ENCODE measurements at regions not wholly inside any gene's neighbourhood (a gene's known extent, or its start where the extent isn't known, plus 50 kb on each side); places are given as distances from the start of the nearest gene placed in this dataset.
"Not testable (repeated sequence)": the region's sequence is repeated elsewhere in the genome, so short reads cannot be mapped to it uniquely, and the experiment has no call there.

DNA sequence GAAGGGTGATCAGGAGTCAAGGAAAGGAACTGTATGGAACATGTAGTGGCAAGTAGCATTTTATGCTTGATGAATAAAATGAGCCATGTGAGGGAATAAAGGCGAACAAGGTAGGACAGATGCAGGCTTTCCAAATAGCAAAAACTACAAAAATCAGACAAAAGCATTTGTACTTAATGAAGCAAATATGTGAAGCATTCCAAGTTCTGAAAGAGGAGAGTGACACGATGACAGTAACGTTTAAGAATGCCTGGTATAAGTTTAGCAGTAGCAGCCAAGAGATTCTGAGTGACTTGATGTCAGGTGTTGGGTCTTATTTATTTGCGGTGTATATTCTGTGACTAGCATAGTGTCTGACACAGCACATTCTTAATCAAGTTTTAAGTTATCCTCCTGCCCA, 408.2 kb upstream of the RASGRP1 start:
- no peak for ATAC-seq (replicated peaks)
- Mint-ChIP-seq H3K4me3 (no peak overlapping the region), H3K36me3 (ENCODE audit: low read depth) (no peaks in the 10 kb centered on the region), H3K9me3 (peaks cover 14% of the 10 kb centered on the region), H3K27me3 (peaks cover 6% of the 10 kb centered on the region), H3K27ac (no peak overlapping the region), H3K4me1 (no peaks in the 10 kb centered on the region)

DNA sequence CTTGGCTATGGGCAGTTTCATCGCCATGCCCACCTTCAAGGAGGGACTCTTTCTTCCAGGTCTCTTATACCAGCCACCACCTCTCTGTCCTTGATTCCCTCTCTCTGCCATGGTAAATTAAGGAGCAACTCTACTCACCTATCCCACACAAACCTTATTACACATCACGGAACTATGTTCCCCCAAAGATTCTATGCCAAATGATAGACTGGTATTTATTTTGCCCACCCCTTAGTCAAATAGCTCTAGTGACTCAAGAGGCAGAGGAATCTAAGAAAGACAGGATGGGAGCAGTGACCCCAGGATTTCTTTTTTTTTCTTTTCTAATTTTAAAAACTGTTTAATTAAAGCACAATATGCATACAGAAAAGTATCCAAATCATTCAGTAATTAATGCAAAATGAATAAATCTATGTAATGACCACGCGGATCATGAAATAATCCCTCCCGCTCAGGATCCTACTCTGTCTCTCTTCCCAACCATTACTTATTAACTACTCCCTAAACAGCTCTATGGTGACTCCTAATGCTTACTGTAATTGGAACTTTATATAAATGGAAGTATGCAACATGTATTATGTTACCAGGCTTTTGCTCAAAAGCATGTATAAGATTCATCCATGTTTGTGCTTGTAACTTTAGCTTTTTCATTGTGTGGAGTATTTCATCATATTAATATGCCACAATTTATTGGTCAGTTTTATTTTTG, 410.8 kb upstream of the RASGRP1 start:
- Mint-ChIP-seq H3K9me3 (peaks cover 10% of the 10 kb centered on the region), H3K4me3 (no peak overlapping the region), H3K27ac (no peak overlapping the region), H3K4me1 (no peaks in the 10 kb centered on the region), H3K36me3 (ENCODE audit: low read depth) (no peaks in the 10 kb centered on the region), H3K27me3 (peaks cover 3% of the 10 kb centered on the region)
- no peak for ATAC-seq (replicated peaks)

DNA sequence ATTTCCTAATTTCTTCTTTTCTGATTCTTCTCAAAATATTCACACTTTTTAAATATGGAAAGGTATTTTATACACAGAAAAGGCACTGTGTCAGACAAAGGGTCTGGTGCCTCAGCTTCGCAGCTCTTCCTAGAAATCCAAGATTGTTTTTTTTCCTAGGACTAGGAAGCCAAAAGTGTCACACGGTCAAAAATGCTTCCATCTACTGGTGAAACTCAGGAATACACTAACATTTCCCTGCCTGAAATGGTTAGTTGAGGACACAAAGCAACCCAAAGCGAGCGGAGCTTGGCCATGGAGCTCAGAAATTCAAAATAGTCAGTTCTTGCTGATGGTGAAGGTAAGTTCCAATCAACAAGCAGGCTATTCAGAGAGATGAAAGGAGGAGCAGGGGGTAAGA, 426.5 kb upstream of the RASGRP1 start:
- no peak for ATAC-seq (replicated peaks)
- Mint-ChIP-seq H3K27ac (no peak overlapping the region), H3K9me3 (no peaks in the 10 kb centered on the region), H3K4me3 (no peak overlapping the region), H3K27me3 (no peaks in the 10 kb centered on the region), H3K36me3 (ENCODE audit: low read depth) (no peaks in the 10 kb centered on the region), H3K4me1 (no peaks in the 10 kb centered on the region)

DNA sequence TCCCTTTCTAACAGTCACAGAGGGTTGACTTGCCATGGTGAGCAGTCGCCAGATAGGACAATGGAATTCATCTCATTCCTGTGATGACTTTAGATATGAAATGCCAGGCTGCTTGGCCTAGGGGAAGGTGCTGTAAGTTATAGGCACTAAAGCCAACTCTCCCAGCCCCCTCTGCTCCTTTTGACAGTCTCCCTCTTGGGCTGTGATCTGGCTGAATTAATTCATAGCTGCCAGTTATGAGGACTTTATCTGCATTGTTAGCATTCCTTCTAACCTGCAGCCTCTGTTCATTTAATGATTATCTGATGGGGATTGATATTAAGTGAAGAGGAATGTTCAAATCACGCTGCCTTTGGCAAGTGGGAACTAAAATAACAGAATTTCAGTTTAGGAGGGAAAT, 427.1 kb upstream of the RASGRP1 start:
- Mint-ChIP-seq H3K36me3 (ENCODE audit: low read depth) (no peaks in the 10 kb centered on the region), H3K9me3 (peaks cover 2% of the 10 kb centered on the region)

DNA sequence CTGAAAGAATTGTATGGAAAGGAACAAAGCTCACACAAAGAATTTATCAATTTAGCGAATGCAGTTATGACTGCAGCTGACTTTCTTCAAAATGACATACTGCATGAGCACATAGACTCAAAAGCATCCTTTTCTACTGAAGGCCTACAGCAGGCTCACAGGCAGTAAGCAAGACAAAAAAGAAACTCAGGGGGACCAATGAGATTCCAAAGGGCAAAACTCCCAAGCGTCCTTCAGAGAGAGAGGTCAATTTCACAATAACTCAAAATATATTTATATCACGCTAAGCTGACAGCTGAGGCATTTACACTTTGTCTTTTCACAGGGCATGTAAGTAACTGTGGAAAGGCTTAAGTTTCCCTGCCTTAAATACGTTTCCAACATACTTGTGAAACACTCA, 427.9 kb upstream of the RASGRP1 start:
- Mint-ChIP-seq H3K27me3 (peaks cover 5% of the 10 kb centered on the region), H3K27ac (no peak overlapping the region), H3K36me3 (ENCODE audit: low read depth) (no peaks in the 10 kb centered on the region), H3K4me1 (no peaks in the 10 kb centered on the region), H3K4me3 (no peak overlapping the region), H3K9me3 (peaks cover 4% of the 10 kb centered on the region)
- no peak for ATAC-seq (replicated peaks)

More for the DNA sequence above, 427.1 kb upstream of the RASGRP1 start:
- ATAC-seq (replicated peaks): no peak
- peaks cover 2% of the 10 kb centered on the region for H3K27me3 Mint-ChIP-seq
- H3K4me3 Mint-ChIP-seq: no peak overlapping the region
- no peaks in the 10 kb centered on the region for H3K4me1 Mint-ChIP-seq
- H3K27ac Mint-ChIP-seq: no peak overlapping the region

DNA sequence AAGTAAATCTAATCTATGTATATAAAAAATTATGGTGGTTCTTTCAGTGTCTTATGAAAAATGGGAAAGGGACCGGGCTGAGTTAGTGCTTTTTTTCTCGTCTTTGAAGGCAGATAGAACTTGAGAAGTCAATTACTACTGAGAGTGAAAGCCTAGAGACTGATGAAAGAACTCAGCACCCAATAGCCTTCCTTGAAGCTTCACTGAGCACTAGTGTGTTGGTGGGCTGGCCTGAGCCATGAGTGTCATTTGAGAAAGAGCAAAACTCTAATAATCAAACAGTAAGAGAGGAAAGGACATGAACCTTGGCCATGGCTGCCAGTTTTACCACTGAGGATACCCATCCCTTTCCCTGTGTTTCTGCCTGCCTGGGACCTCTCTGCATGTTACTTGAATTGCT, 428.3 kb upstream of the RASGRP1 start:
- Mint-ChIP-seq H3K4me3 (no peak overlapping the region), H3K9me3 (peaks cover 4% of the 10 kb centered on the region), H3K27me3 (peaks cover 5% of the 10 kb centered on the region), H3K27ac (no peak overlapping the region), H3K4me1 (no peaks in the 10 kb centered on the region), H3K36me3 (ENCODE audit: low read depth) (no peaks in the 10 kb centered on the region)
- ATAC-seq (replicated peaks): no peak

DNA sequence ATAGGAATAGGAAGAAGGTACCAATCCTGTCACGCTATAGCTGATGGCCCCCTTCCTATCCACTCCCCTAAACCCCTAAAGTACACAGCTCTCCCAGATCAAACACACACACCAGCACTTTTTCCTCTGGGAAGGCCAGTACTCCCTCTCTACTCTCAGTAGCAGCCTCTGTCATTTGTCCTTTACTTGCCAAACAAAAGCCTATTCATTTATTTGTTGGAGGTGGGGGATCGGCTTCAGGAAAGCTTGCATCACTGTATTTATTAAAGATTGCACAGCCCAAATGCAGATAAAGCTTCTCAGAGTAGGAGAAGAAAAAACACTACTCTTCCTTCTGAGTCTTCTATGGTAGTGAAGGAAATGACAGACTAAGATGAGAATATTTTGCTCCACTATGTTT, 429.7 kb upstream of the RASGRP1 start:
- Mint-ChIP-seq H3K36me3 (ENCODE audit: low read depth) (no peaks in the 10 kb centered on the region), H3K4me1 (no peaks in the 10 kb centered on the region), H3K27ac (no peak overlapping the region), H3K9me3 (peaks cover 4% of the 10 kb centered on the region), H3K4me3 (no peak overlapping the region), H3K27me3 (peaks cover 5% of the 10 kb centered on the region)
- no peak for ATAC-seq (replicated peaks)

DNA sequence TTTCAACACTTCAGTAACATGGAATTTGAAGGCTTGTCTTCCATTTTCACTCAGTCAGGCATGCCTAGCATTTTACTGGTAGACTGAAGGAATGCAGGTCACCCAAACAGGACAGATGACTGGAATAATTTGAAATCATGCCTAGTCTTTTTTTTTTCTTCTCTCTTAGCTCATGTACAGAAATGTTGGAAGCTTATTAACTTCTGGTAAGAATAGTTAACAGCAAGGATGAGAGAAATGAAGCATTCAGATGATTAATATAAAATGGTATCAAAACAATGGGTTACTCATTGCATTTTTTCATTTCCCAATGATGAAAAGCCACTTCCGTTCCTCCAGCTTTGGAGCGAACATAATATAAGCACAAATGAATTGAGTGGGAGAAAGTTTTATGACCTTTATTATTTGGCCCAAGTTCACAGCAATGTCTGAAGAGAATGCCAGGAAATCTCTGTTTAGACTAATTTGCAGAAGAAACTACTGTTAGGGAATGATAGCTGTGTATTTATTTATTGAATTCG, 431.6 kb upstream of the RASGRP1 start:
- Mint-ChIP-seq H3K4me1 (peaks cover 10% of the 10 kb centered on the region), H3K27me3 (peaks cover 8% of the 10 kb centered on the region), H3K36me3 (ENCODE audit: low read depth) (no peaks in the 10 kb centered on the region), H3K4me3 (no peak overlapping the region), H3K27ac (no peak overlapping the region), H3K9me3 (peaks cover 4% of the 10 kb centered on the region)
- no peak for ATAC-seq (replicated peaks)

DNA sequence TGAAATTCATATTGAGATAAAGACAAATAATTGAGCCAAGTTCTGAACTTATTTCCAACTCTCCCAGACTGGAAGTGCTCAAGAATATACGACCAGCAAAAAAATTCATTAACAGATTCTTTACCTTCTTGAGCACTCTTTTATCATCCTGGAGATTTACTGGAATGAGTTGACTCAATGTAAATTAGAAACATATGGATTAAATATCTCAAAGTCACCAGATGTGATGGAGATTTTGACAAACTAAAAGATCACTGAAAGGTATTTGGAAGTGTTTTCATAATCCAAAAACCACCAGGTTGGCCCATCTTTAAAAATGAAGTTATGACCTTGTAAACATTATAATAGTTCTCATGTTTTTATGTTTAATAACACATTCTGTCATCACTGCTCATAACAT, 433.2 kb upstream of the RASGRP1 start:
- H3K27me3 Mint-ChIP-seq: peaks cover 11% of the 10 kb centered on the region
- peaks cover 10% of the 10 kb centered on the region for H3K4me1 Mint-ChIP-seq
- no peak overlapping the region for H3K27ac Mint-ChIP-seq
- no peaks in the 10 kb centered on the region for H3K36me3 Mint-ChIP-seq (ENCODE audit: low read depth)
- no peak for ATAC-seq (replicated peaks)
- H3K4me3 Mint-ChIP-seq: no peak overlapping the region
- peaks cover 4% of the 10 kb centered on the region for H3K9me3 Mint-ChIP-seq

DNA sequence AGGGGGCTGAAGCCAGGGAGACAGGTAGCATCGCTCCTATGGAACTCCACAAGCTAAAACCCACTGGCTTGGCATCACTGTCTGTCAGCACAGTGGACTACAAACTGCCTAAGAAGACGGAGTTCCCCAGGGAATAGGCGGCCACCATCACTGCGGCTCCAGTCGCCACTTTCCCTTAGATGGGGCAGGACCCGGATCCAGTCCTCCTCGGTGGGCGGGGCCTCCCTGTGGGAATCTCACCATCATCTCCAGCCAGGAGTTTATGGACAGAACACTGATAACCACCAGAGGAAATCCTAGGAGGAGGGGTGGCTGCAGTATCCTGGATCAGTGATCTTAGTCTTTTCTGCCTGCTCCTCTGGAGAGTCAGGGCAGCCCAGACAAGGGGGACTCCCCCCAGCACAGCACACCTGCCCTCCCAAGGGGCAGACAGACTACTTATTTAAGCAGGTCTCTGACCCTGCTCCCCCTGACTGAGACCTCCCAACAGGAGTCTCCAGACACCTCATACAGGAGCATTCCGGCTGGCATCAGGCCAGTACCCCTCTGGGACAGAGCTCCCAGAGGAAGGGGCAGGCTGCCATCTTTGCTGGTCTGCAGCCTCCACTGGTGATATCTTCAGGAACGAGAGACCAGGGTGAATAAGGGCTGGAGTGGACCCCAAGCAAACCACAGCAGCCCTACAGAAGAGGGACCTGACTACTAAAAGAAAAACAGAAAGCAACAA, 435.6 kb upstream of the RASGRP1 start:
- Mint-ChIP-seq H3K9me3 (peaks cover 4% of the 10 kb centered on the region), H3K27ac (no peak overlapping the region), H3K4me1 (peaks cover 10% of the 10 kb centered on the region), H3K36me3 (ENCODE audit: low read depth) (no peaks in the 10 kb centered on the region), H3K27me3 (peaks cover 14% of the 10 kb centered on the region), H3K4me3 (no peak overlapping the region)
- no peak for ATAC-seq (replicated peaks)

DNA sequence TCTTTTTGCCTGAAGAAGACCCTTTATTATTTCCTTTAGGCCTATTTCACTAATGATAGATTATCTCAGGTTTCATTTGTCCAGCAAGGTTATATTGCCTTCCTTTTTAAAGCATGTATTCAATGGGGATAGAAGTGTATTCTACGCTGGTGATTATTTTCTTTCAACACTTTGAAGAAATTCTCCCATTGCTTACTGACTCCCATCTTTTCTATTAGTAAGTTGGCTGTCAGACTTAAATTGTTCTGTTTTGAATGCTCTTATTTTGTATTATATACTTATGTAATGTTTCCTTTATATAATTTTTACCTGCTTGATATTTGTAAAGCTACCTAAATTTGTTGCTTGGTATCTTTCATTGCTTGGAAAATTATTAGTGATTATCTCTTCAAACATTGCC, 445.1 kb upstream of the RASGRP1 start:
- no peak for ATAC-seq (replicated peaks)
- Mint-ChIP-seq H3K4me3 (no peak overlapping the region), H3K9me3 (peaks cover 18% of the 10 kb centered on the region), H3K27me3 (peaks cover 4% of the 10 kb centered on the region), H3K4me1 (no peaks in the 10 kb centered on the region), H3K27ac (no peak overlapping the region), H3K36me3 (ENCODE audit: low read depth) (no peaks in the 10 kb centered on the region)

DNA sequence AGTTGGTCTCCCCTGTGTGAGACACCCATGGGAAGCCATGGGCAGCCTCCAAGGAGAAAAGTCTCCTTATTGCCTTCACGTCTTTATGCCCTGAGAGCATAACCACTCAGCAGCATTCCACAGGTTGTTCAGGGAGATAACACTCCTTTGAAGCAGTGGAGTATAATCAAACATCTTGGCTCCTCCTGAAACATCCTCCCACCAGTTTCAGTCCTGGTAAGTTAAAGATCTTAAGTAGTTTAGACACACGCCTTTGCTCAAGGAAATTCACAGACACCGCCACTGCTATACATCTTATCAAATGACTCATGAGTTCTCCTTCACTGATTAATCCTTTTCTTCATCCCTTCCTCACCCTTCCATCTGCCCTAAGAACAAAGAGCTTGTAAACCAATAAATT, 446.5 kb upstream of the RASGRP1 start:
- not testable (repeated sequence) for ATAC-seq (replicated peaks); H3K27ac Mint-ChIP-seq

DNA sequence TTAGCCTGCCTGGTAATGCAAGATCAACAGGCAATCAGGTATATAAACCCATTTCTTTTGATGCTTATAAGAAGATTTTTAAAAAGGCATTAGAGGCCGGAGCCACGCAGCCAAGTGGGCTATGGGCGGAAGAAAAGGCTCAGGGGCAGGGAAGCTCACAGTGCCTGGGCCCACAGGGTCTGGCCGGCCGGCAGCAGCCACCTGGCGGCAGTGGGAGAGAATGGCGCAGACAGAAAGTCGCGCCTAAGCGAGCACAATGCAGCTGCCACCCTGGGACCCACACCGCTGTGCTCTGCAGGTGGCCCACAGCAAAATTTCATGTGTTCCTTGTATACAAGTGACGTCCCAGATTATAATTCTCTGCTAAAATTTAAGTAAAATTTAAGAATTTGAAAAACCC, 448.6 kb upstream of the RASGRP1 start:
- Mint-ChIP-seq H3K36me3 (ENCODE audit: low read depth) (no peaks in the 10 kb centered on the region), H3K4me3 (no peak overlapping the region), H3K9me3 (peaks cover 18% of the 10 kb centered on the region), H3K4me1 (no peaks in the 10 kb centered on the region), H3K27me3 (peaks cover 10% of the 10 kb centered on the region), H3K27ac (no peak overlapping the region)
- ATAC-seq (replicated peaks): no peak

More for the DNA sequence above, 446.5 kb upstream of the RASGRP1 start:
- not testable (repeated sequence) for H3K36me3 Mint-ChIP-seq (ENCODE audit: low read depth); H3K4me3 Mint-ChIP-seq; H3K4me1 Mint-ChIP-seq; H3K27me3 Mint-ChIP-seq
- H3K9me3 Mint-ChIP-seq: peaks cover 18% of the 10 kb centered on the region

DNA sequence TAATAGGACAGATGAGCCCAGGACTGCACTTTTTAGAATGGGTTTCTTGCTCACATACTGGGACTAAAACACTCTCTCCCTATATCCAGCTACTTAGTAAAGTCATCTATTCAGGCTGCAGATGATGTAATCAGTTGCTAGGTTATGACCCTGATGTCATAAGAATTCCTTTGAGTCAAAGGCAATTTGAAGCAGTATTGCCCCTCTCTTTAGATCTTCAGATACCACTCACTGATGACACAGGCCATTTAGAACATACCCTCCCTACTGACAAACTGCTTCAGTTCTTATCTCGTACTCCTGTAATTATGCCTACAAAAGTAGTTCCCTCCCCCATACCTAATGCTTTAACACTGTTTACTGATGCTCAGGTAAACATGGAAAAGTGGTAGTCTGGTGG, 450.1 kb upstream of the RASGRP1 start:
- Mint-ChIP-seq H3K27me3 (peaks cover 17% of the 10 kb centered on the region), H3K9me3 (peaks cover 16% of the 10 kb centered on the region), H3K4me3 (no peak overlapping the region), H3K36me3 (ENCODE audit: low read depth) (no peaks in the 10 kb centered on the region), H3K27ac (no peak overlapping the region), H3K4me1 (no peaks in the 10 kb centered on the region)
- no peak for ATAC-seq (replicated peaks)

DNA sequence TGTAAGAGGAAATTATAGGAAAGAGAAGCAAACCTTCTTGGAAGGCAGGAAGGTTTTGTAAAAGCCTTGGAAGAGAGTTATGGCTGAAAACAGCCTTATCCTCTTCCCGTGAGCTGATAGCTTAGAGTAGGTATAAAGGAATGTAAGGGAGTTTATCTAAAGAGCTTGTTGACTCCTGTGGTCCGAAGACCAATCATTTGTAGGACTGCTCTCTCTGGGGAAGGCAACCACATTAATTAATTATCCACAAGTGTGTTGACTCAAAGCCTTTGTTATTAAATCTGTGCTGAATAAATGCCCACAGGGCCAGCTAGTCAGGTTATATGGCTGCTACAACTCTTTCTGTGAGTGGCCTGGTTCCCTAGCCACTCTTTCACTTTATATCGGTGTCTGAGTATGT, 452.1 kb upstream of the RASGRP1 start:
- Mint-ChIP-seq H3K27me3 (peaks cover 16% of the 10 kb centered on the region), H3K4me1 (peaks cover 2% of the 10 kb centered on the region), H3K27ac (no peak overlapping the region), H3K36me3 (ENCODE audit: low read depth) (no peaks in the 10 kb centered on the region), H3K9me3 (no peaks in the 10 kb centered on the region), H3K4me3 (no peak overlapping the region)
- no peak for ATAC-seq (replicated peaks)
